SU-DHL-6 (cell line): ENCODE measurements at regions not wholly inside any gene's neighbourhood (a gene's known extent, or its start where the extent isn't known, plus 50 kb on each side); places are given as distances from the start of the nearest gene placed in this dataset.

Source experiments
- H2AFZ ChIP-seq: fragments of 200-600 bp; sonication (generic); 2 replicates; pipeline ENCODE4 v1.6.1; 2014; ENCODE audit warnings: low read depth, mild to moderate bottlenecking, moderate library complexity, mixed read lengths, antibody characterized with exemption, low read length; ENCODE audit not compliant: severe bottlenecking
- H3F3A ChIP-seq: fragments of 200-600 bp; shearing (Covaris generic); 2 replicates; pipeline ENCODE4 v1.6.0; 2016; ENCODE audit warnings: antibody characterized with exemption, mild to moderate bottlenecking; ENCODE audit not compliant: insufficient read depth
- H3K27ac ChIP-seq: fragments of 200-600 bp; sonication (generic); 2 replicates; pipeline ENCODE4 v1.5.1; 2016; ENCODE audit warnings: low read depth, mild to moderate bottlenecking, low read length, moderate library complexity, mixed read lengths
- H3K27me3 ChIP-seq: fragments of 200-600 bp; sonication (generic), shearing (Covaris generic); 2 replicates; pipeline ENCODE4 v1.6.0; 2014; ENCODE audit warnings: mild to moderate bottlenecking, low read length
- H3K36me3 ChIP-seq: fragments of 200-600 bp; sonication (generic); 2 replicates; pipeline ENCODE4 v1.6.1; 2014; ENCODE audit warnings: mild to moderate bottlenecking, low read length, mixed read lengths
- H3K4me2 ChIP-seq: fragments of 300-600, 200-600 bp; shearing (Covaris generic), sonication (generic); 2 replicates; pipeline ENCODE4 v1.6.0; 2014; ENCODE audit warnings: low read length, low read depth, mild to moderate bottlenecking; ENCODE audit not compliant: poor library complexity, severe bottlenecking
- H3K4me3 ChIP-seq: fragments of 200-600 bp; sonication (generic); 2 replicates; pipeline ENCODE4 v1.5.1; 2014; ENCODE audit warnings: antibody characterized with exemption, low read length, mild to moderate bottlenecking, mixed read lengths; ENCODE audit not compliant: insufficient read depth, poor library complexity, severe bottlenecking
- H3K79me2 ChIP-seq: fragments of 200-600 bp; sonication (generic); 2 replicates; pipeline ENCODE4 v1.6.1; 2014; ENCODE audit warnings: mild to moderate bottlenecking, low read length, moderate library complexity; ENCODE audit not compliant: insufficient read depth
- H3K9ac ChIP-seq: fragments of 200-600 bp; sonication (generic); 2 replicates; pipeline ENCODE4 v1.7.0; 2014; ENCODE audit warnings: mild to moderate bottlenecking, low read length
- H3K9me2 ChIP-seq: fragments of 200-600 bp; sonication (generic); replicated peaks from 2 replicates; pipeline ENCODE4 v1.6.1; 2014; ENCODE audit warnings: low read length; ENCODE audit not compliant: insufficient read depth
- H3K9me3 ChIP-seq: fragments of 200-600 bp; sonication (generic); 2 replicates; pipeline ENCODE4 v1.6.1; 2014; ENCODE audit warnings: low read length, mixed read lengths; ENCODE audit not compliant: insufficient read depth
- H4K20me1 ChIP-seq: fragments of 200-600 bp; sonication (generic); 2 replicates; pipeline ENCODE4 v1.6.1; 2014; ENCODE audit warnings: low read depth, mild to moderate bottlenecking, antibody characterized with exemption, low read length, moderate library complexity, mixed read lengths
- EZH2phosphoT487 ChIP-seq: fragments of 200-600 bp; sonication (generic), shearing (Covaris generic); conservative IDR thresholded peaks from 2 replicates; pipeline ENCODE4 v1.6.1; 2018; ENCODE audit warnings: mild to moderate bottlenecking, antibody characterized with exemption, low read length, moderate library complexity, mixed read lengths
- TF ChIP-seq, protein P1 (sequence below): fragments of 200-600 bp; sonication (generic); IDR thresholded peaks from one replicate; pipeline ENCODE4 v1.5.1; 2017; ENCODE audit warnings: antibody characterized with exemption, mild to moderate bottlenecking, low read length, moderate library complexity; ENCODE audit not compliant: insufficient read depth, poor library complexity, severe bottlenecking

DNA sequence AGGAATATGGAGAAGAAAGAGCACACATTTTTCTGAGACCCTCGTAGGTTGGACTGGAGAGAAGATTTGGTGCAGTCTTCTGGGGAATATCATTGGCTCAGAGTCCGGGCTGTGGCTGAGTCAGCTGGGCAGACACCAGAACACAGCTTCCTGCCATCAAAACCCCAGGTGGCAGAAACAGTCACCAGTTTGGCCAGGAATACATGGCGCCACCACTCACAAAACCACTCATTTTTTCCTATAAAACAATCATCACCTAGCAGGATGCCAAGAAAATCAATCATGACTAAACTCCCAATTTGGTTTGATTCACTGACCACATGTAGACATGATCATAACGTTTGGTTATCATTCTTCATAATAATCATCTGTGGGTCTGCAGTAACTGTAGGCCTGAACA lies 178.1 kb upstream of the PBX1 start:
- no peaks in the 10 kb centered on the region for H3K36me3 ChIP-seq
- no peak for TF ChIP-seq EZH2phosphoT487
- TF ChIP-seq, protein P1, sequence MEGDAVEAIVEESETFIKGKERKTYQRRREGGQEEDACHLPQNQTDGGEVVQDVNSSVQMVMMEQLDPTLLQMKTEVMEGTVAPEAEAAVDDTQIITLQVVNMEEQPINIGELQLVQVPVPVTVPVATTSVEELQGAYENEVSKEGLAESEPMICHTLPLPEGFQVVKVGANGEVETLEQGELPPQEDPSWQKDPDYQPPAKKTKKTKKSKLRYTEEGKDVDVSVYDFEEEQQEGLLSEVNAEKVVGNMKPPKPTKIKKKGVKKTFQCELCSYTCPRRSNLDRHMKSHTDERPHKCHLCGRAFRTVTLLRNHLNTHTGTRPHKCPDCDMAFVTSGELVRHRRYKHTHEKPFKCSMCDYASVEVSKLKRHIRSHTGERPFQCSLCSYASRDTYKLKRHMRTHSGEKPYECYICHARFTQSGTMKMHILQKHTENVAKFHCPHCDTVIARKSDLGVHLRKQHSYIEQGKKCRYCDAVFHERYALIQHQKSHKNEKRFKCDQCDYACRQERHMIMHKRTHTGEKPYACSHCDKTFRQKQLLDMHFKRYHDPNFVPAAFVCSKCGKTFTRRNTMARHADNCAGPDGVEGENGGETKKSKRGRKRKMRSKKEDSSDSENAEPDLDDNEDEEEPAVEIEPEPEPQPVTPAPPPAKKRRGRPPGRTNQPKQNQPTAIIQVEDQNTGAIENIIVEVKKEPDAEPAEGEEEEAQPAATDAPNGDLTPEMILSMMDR: no peak
- no peaks in the 10 kb centered on the region for H4K20me1 ChIP-seq
- no peaks in the 10 kb centered on the region for H3F3A ChIP-seq
- H3K9me3 ChIP-seq: no peaks in the 10 kb centered on the region
- no peaks in the 10 kb centered on the region for H3K9me2 ChIP-seq
- no peak overlapping the region for H2AFZ ChIP-seq
- H3K79me2 ChIP-seq: no peaks in the 10 kb centered on the region
- H3K9ac ChIP-seq: no peak overlapping the region
- no peaks in the 10 kb centered on the region for H3K27me3 ChIP-seq
- no peak overlapping the region for H3K4me3 ChIP-seq
- H3K4me2 ChIP-seq: no peak overlapping the region
- no peak overlapping the region for H3K27ac ChIP-seq

DNA sequence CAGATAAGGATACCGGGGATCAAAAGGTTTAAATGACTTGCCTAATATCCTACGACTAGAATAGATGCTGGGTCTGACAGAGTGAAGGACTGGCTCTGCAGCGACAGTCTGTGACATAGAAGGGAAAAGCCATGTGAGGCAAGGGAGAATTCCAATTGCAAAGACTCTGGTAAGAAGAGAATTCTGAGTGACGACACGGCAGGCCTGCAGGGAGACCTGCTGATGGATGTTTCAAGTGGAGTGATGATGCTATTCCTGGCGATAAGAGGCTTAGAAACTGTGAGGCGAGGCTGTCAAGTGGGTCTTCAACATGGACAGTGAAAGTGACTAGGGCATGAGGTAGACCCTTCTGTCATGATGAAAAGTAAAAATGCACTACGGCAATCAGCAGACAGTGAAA lies 176.6 kb upstream of the PBX1 start:
- no peaks in the 10 kb centered on the region for H3K9me2 ChIP-seq
- H3F3A ChIP-seq: no peaks in the 10 kb centered on the region
- no peak overlapping the region for H3K4me2 ChIP-seq
- no peaks in the 10 kb centered on the region for H3K27me3 ChIP-seq
- no peak overlapping the region for H3K9ac ChIP-seq
- no peak for TF ChIP-seq EZH2phosphoT487
- no peaks in the 10 kb centered on the region for H3K9me3 ChIP-seq
- H3K79me2 ChIP-seq: no peaks in the 10 kb centered on the region
- H3K27ac ChIP-seq: no peak overlapping the region
- H4K20me1 ChIP-seq: no peaks in the 10 kb centered on the region
- H3K36me3 ChIP-seq: no peaks in the 10 kb centered on the region
- H3K4me3 ChIP-seq: no peak overlapping the region
- H2AFZ ChIP-seq: no peak overlapping the region

DNA sequence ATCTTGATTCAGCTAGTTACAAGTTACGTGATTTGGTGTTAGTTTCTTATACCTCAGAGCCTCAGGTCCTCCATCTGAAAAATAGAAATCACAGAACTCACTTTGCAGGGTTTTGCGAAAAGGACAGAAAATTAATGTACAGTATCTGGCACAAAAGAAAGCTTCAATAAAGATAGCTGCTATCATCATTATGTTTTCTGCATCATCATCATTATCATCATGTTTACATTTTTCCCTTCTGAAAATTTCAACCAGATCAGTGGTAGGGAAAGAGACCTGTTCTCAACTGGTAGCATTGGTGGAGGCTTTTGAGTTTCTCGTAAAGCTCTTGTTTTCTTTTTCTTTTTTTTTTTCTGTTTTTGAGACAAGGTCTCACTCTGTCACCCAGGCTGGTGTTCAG lies 174.7 kb upstream of the PBX1 start:
- no peaks in the 10 kb centered on the region for H3K79me2 ChIP-seq
- no peaks in the 10 kb centered on the region for H3K9me2 ChIP-seq

DNA sequence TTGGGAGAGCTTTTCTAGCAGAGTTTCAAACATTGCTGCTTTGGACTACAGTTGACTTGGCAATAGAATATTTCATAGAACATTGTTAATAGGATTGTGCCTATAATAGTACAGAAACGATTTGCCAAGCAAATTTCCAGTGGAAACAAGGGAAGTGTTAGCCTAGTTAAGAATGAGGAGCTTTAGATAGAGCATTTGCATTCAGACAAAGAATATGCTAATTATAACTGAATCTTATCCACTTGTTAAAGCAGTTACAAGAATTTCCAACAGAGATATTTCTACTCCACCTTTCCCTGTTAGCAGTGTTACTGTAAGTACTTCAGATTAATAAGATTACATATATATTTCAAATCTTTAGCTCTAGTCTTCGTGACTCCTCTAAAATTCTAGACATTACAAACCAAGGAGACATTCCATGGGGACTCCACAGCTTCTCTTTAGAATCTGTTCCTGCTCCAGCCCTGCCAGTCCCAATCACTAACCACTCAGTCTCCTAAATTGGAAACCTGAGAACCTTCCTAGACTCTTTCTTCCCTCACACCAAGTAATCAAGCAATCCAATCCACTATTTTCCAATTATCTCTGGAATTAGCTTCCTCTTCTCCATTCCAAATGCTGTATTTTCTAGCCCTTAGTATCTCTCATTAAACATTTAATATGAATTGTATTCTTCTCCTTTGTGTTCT lies 141.8 kb upstream of the PBX1 start:
- Histone ChIP-seq H3K4me3 (no peak overlapping the region), H3K27me3 (no peaks in the 10 kb centered on the region), H3K9me3 (no peaks in the 10 kb centered on the region), H3K9me2 (no peaks in the 10 kb centered on the region; the same call in 1 of the 2 replicates), H4K20me1 (no peaks in the 10 kb centered on the region), H3K9ac (no peak overlapping the region), H3F3A (no peaks in the 10 kb centered on the region), H3K36me3 (no peaks in the 10 kb centered on the region), H3K79me2 (no peaks in the 10 kb centered on the region), H2AFZ (no peak overlapping the region), H3K27ac (no peak overlapping the region), H3K4me2 (no peak overlapping the region)
- TF ChIP-seq EZH2phosphoT487: no peak
- TF ChIP-seq, protein P1: no peak

More for the DNA sequence above, 174.7 kb upstream of the PBX1 start:
- Histone ChIP-seq H3K36me3 (no peaks in the 10 kb centered on the region), H3K9me3 (no peaks in the 10 kb centered on the region), H3K9ac (no peak overlapping the region), H3K4me3 (no peak overlapping the region), H3K27me3 (no peaks in the 10 kb centered on the region), H3F3A (no peaks in the 10 kb centered on the region), H4K20me1 (no peaks in the 10 kb centered on the region), H3K4me2 (no peak overlapping the region), H3K27ac (no peak overlapping the region), H2AFZ (no peak overlapping the region)
- no peak for TF ChIP-seq EZH2phosphoT487
- TF ChIP-seq, protein P1: no peak
